ENCODE measurements at regions not wholly inside any gene's neighbourhood (a gene's known extent, or its start where the extent isn't known, plus 50 kb on each side); places are given as distances from the start of the nearest gene placed in this dataset.
"Not testable (repeated sequence)": the region's sequence is repeated elsewhere in the genome, so short reads cannot be mapped to it uniquely, and the experiment has no call there.

GRCh38 chr9:6114424-6114823, 99.0 kb upstream of the RANBP6 start:
- H3K27me3 ChIP-seq (ENCODE audit: control insufficient read depth, insufficient read depth, low read length), result no peaks in the 10 kb centered on the region
- no peaks in the 10 kb centered on the region for H3K4me1 ChIP-seq (ENCODE audit: control insufficient read depth, insufficient read depth, low read length, poor library complexity, severe bottlenecking)
- H3K4me3 ChIP-seq (ENCODE audit: low read depth, low read length), result no peak overlapping the region
- H3K27ac ChIP-seq (ENCODE audit: insufficient read depth, low read length, poor library complexity, severe bottlenecking), result no peak overlapping the region
- H3K36me3 ChIP-seq (ENCODE audit: control insufficient read depth, insufficient read depth, low read length), result no peaks in the 10 kb centered on the region
- H3K4me1 Mint-ChIP-seq, result peaks cover 0 to 7% (median 1%) of the 10 kb centered on the region in 4 donors
- no peak overlapping the region for H3K27ac Mint-ChIP-seq
- ATAC-seq (ENCODE audit: low read depth in 2 of 2) (no peak), DNase-seq (no peak)
- no peaks in the 10 kb centered on the region for H3K36me3 Mint-ChIP-seq
- no peaks in the 10 kb centered on the region for H3K9me3 ChIP-seq (ENCODE audit: control insufficient read depth in 2 of 2, low read length in 2 of 2)
- peaks cover 6% of the 10 kb centered on the region for H3K27me3 Mint-ChIP-seq
- H3K4me3 Mint-ChIP-seq, result no peak overlapping the region
- H3K9me3 Mint-ChIP-seq, result no peaks in the 10 kb centered on the region

- ATAC-seq (ENCODE audit: low read depth in 2 of 2), result no peak
- H3K27ac ChIP-seq (ENCODE audit: insufficient read depth, low read length, poor library complexity, severe bottlenecking), result no peak overlapping the region
- no peaks in the 10 kb centered on the region for H3K36me3 Mint-ChIP-seq
These were observed 98.4 kb upstream of the RANBP6 start for GRCh38 chr9:6113819-6114218.

GRCh38 chr9:6113312-6113711, 97.9 kb upstream of the RANBP6 start:
- H3K36me3 ChIP-seq (ENCODE audit: control insufficient read depth, insufficient read depth, low read length), result no peaks in the 10 kb centered on the region
- H3K27me3 Mint-ChIP-seq, result peaks cover 2% of the 10 kb centered on the region
- ATAC-seq (ENCODE audit: low read depth in 2 of 2) (no peak), DNase-seq (no peak)
- H3K4me1 ChIP-seq (ENCODE audit: control insufficient read depth, insufficient read depth, low read length, poor library complexity, severe bottlenecking), result no peaks in the 10 kb centered on the region
- no peaks in the 10 kb centered on the region for H3K9me3 ChIP-seq (ENCODE audit: control insufficient read depth in 2 of 2, low read length in 2 of 2)
- peaks cover 0 to 7% (median 1%) of the 10 kb centered on the region in 4 donors for H3K4me1 Mint-ChIP-seq
- no peak overlapping the region for H3K27ac Mint-ChIP-seq
- H3K4me3 ChIP-seq (ENCODE audit: low read depth, low read length), result no peak overlapping the region
- no peaks in the 10 kb centered on the region for H3K27me3 ChIP-seq (ENCODE audit: control insufficient read depth, insufficient read depth, low read length)
- no peaks in the 10 kb centered on the region for H3K9me3 Mint-ChIP-seq
- H3K27ac ChIP-seq (ENCODE audit: insufficient read depth, low read length, poor library complexity, severe bottlenecking), result no peak overlapping the region
- H3K36me3 Mint-ChIP-seq, result no peaks in the 10 kb centered on the region
- H3K4me3 Mint-ChIP-seq, result no peak overlapping the region

More at GRCh38 chr9:6113819-6114218, 98.4 kb upstream of the RANBP6 start:
- H3K27me3 ChIP-seq (ENCODE audit: control insufficient read depth, insufficient read depth, low read length), result no peaks in the 10 kb centered on the region
- H3K27ac Mint-ChIP-seq, result no peak overlapping the region
- no peaks in the 10 kb centered on the region for H3K9me3 Mint-ChIP-seq
- no peaks in the 10 kb centered on the region for H3K9me3 ChIP-seq (ENCODE audit: control insufficient read depth in 2 of 2, low read length in 2 of 2)
- no peaks in the 10 kb centered on the region for H3K4me1 ChIP-seq (ENCODE audit: control insufficient read depth, insufficient read depth, low read length, poor library complexity, severe bottlenecking)
- H3K4me3 Mint-ChIP-seq, result no peak overlapping the region
- H3K36me3 ChIP-seq (ENCODE audit: control insufficient read depth, insufficient read depth, low read length), result no peaks in the 10 kb centered on the region
- DNase-seq, result no peak
- H3K27me3 Mint-ChIP-seq, result peaks cover 6% of the 10 kb centered on the region
- H3K4me1 Mint-ChIP-seq, result peaks cover 0 to 7% (median 1%) of the 10 kb centered on the region in 4 donors
- H3K4me3 ChIP-seq (ENCODE audit: low read depth, low read length), result no peak overlapping the region

- H3K4me1 Mint-ChIP-seq, result peaks cover 0 to 12% (median 8%) of the 10 kb centered on the region in 4 donors
- H3K27me3 Mint-ChIP-seq, result peaks cover 2% of the 10 kb centered on the region
- H3K27ac Mint-ChIP-seq, result no peak overlapping the region
- no peak overlapping the region for H3K4me3 Mint-ChIP-seq
- Histone ChIP-seq H3K36me3 (ENCODE audit: control insufficient read depth, insufficient read depth, low read length) (no peaks in the 10 kb centered on the region), H3K27ac (ENCODE audit: insufficient read depth, low read length, poor library complexity, severe bottlenecking) (no peak overlapping the region), H3K9me3 (ENCODE audit: control insufficient read depth in 2 of 2, low read length in 2 of 2) (no peaks in the 10 kb centered on the region), H3K4me1 (ENCODE audit: control insufficient read depth, insufficient read depth, low read length, poor library complexity, severe bottlenecking) (no peaks in the 10 kb centered on the region), H3K4me3 (ENCODE audit: low read depth, low read length) (no peak overlapping the region), H3K27me3 (ENCODE audit: control insufficient read depth, insufficient read depth, low read length) (no peaks in the 10 kb centered on the region)
- DNase-seq (no peak), ATAC-seq (ENCODE audit: low read depth in 2 of 2) (no peak)
- no peaks in the 10 kb centered on the region for H3K9me3 Mint-ChIP-seq
- no peaks in the 10 kb centered on the region for H3K36me3 Mint-ChIP-seq
These were observed 94.6 kb upstream of the RANBP6 start for GRCh38 chr9:6109986-6110385.

- DNase-seq, result no peak
- no peak for ATAC-seq (ENCODE audit: low read depth in 2 of 2)
- H3K27ac Mint-ChIP-seq, result no peak overlapping the region
- Histone ChIP-seq H3K27me3 (ENCODE audit: control insufficient read depth, insufficient read depth, low read length) (no peaks in the 10 kb centered on the region), H3K4me3 (ENCODE audit: low read depth, low read length) (no peak overlapping the region), H3K4me1 (ENCODE audit: control insufficient read depth, insufficient read depth, low read length, poor library complexity, severe bottlenecking) (no peaks in the 10 kb centered on the region), H3K36me3 (ENCODE audit: control insufficient read depth, insufficient read depth, low read length) (no peaks in the 10 kb centered on the region), H3K9me3 (ENCODE audit: control insufficient read depth in 2 of 2, low read length in 2 of 2) (no peaks in the 10 kb centered on the region), H3K27ac (ENCODE audit: insufficient read depth, low read length, poor library complexity, severe bottlenecking) (no peak overlapping the region)
- no peak overlapping the region for H3K4me3 Mint-ChIP-seq
- peaks cover 0 to 12% (median 9%) of the 10 kb centered on the region in 4 donors for H3K4me1 Mint-ChIP-seq
- H3K36me3 Mint-ChIP-seq, result no peaks in the 10 kb centered on the region
- H3K9me3 Mint-ChIP-seq, result no peaks in the 10 kb centered on the region
- peaks cover 4% of the 10 kb centered on the region for H3K27me3 Mint-ChIP-seq
These were observed 94.1 kb upstream of the RANBP6 start for GRCh38 chr9:6109571-6109970.

DNA sequence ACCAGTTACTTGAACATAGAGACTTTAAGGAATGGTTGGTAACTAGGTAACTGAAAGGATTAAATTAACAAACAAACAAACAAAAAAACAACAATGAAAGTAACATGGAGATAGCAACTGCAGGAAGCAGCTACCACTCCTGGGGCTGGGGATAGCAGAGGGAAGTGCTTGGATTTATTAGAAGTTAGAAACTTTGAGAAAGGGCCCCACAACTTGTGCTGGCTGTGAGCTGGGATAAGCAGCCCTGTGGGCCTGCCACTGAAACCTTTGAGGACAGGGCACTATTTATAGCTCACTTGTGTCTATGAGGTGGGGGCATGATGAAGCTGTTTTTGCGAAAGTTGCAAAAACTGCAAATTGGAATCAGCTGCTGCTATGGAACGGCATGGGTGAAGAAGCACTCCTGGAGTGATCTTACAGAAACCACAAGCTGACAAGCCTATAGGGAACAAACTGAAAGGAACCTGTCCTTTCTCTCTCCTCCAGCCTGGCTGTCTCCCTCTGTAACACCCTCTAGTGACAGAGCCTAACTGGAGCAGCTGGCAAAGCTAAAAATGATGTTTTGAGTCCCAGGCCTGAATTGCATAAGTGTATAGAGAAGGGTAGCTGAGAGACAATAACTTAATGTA, 91.4 kb upstream of the RANBP6 start:
- Histone ChIP-seq H3K36me3 (ENCODE audit: control insufficient read depth, insufficient read depth, low read length) (no peaks in the 10 kb centered on the region), H3K27ac (ENCODE audit: insufficient read depth, low read length, poor library complexity, severe bottlenecking) (no peak overlapping the region), H3K9me3 (ENCODE audit: control insufficient read depth in 2 of 2, low read length in 2 of 2) (no peaks in the 10 kb centered on the region), H3K4me1 (ENCODE audit: control insufficient read depth, insufficient read depth, low read length, poor library complexity, severe bottlenecking) (no peaks in the 10 kb centered on the region), H3K27me3 (ENCODE audit: control insufficient read depth, insufficient read depth, low read length) (no peaks in the 10 kb centered on the region), H3K4me3 (ENCODE audit: low read depth, low read length) (no peak overlapping the region)
- peaks cover 0 to 1% (median 0%) of the 10 kb centered on the region in 7 donors for H3K9me3 Mint-ChIP-seq
- peak in 1 of 2 donors; percentile 34 for ATAC-seq (ENCODE audit: low read depth in 2 of 2)
- H3K27me3 Mint-ChIP-seq, result peaks cover 4% of the 10 kb centered on the region
- no peak overlapping the region for H3K4me3 Mint-ChIP-seq
- H3K36me3 Mint-ChIP-seq, result no peaks in the 10 kb centered on the region
- H3K4me1 Mint-ChIP-seq, result peaks cover 0 to 12% (median 11%) of the 10 kb centered on the region in 4 donors
- H3K27ac Mint-ChIP-seq, result peak overlapping the region in 1 of 3 donors; percentile 45
- peak in 1 of 3 donors; percentile 13 for DNase-seq

- Mint-ChIP-seq H3K36me3 (no peaks in the 10 kb centered on the region), H3K4me3 (no peak overlapping the region), H3K27ac (no peak overlapping the region), H3K4me1 (peaks cover 0 to 12% (median 11%) of the 10 kb centered on the region in 4 donors), H3K9me3 (peaks cover 0 to 1% (median 0%) of the 10 kb centered on the region in 7 donors), H3K27me3 (peaks cover 4% of the 10 kb centered on the region)
- no peak overlapping the region for H3K4me3 ChIP-seq (ENCODE audit: low read depth, low read length)
- no peaks in the 10 kb centered on the region for H3K36me3 ChIP-seq (ENCODE audit: control insufficient read depth, insufficient read depth, low read length)
- ATAC-seq (ENCODE audit: low read depth in 2 of 2) (no peak), DNase-seq (no peak)
- H3K27me3 ChIP-seq (ENCODE audit: control insufficient read depth, insufficient read depth, low read length), result no peaks in the 10 kb centered on the region
- H3K27ac ChIP-seq (ENCODE audit: insufficient read depth, low read length, poor library complexity, severe bottlenecking), result no peak overlapping the region
- H3K4me1 ChIP-seq (ENCODE audit: control insufficient read depth, insufficient read depth, low read length, poor library complexity, severe bottlenecking), result no peaks in the 10 kb centered on the region
- H3K9me3 ChIP-seq (ENCODE audit: control insufficient read depth in 2 of 2, low read length in 2 of 2), result no peaks in the 10 kb centered on the region
These were observed 90.3 kb upstream of the RANBP6 start for GRCh38 chr9:6105738-6106137.

- not testable (repeated sequence) for DNase-seq; H3K4me1 ChIP-seq (ENCODE audit: control insufficient read depth, insufficient read depth, low read length, poor library complexity, severe bottlenecking); H3K27me3 Mint-ChIP-seq; H3K27ac ChIP-seq (ENCODE audit: insufficient read depth, low read length, poor library complexity, severe bottlenecking); H3K4me3 ChIP-seq (ENCODE audit: low read depth, low read length); H3K27me3 ChIP-seq (ENCODE audit: control insufficient read depth, insufficient read depth, low read length); ATAC-seq (ENCODE audit: low read depth in 2 of 2); H3K36me3 Mint-ChIP-seq; H3K9me3 ChIP-seq (ENCODE audit: control insufficient read depth in 2 of 2, low read length in 2 of 2); H3K36me3 ChIP-seq (ENCODE audit: control insufficient read depth, insufficient read depth, low read length); H3K9me3 Mint-ChIP-seq; H3K27ac Mint-ChIP-seq; H3K4me3 Mint-ChIP-seq
- peaks cover 0 to 11% (median 6%) of the 10 kb centered on the region in 4 donors for H3K4me1 Mint-ChIP-seq
These were observed 89.0 kb upstream of the RANBP6 start for GRCh38 chr9:6104406-6104805.
